SJSA1 (cell line): ENCODE measurements at regions not wholly inside any gene's neighbourhood (a gene's known extent, or its start where the extent isn't known, plus 50 kb on each side); places are given as distances from the start of the nearest gene placed in this dataset.

ENCODE experiments used
- DNase-seq, 2 experiments: peaks; one replicate each; pipeline ENCODE4 v3.0.0-alpha.2; 2015 to 2020; ENCODE audit warnings: low spot score in 2 of 2, low read depth in 1 of 2
- H3K27ac ChIP-seq: fragments of 250-450 bp; sonication (Bioruptor Pico); 2 replicates; pipeline ENCODE4 v1.5.1; 2020; ENCODE audit warnings: mild to moderate bottlenecking, moderate library complexity
- H3K27me3 ChIP-seq: fragments of 250-450 bp; sonication (Bioruptor Pico); replicated peaks from 2 replicates; pipeline ENCODE4 v1.5.1; 2020; ENCODE audit warnings: mild to moderate bottlenecking, moderate library complexity
- H3K36me3 ChIP-seq: fragments of 250-450 bp; sonication (Bioruptor Pico); 2 replicates; pipeline ENCODE4 v1.5.1; 2020; ENCODE audit warnings: mild to moderate bottlenecking
- H3K4me1 ChIP-seq: fragments of 250-450 bp; sonication (Bioruptor Pico); replicated peaks from 2 replicates; pipeline ENCODE4 v1.6.1; 2021; ENCODE audit warnings: mild to moderate bottlenecking
- H3K4me3 ChIP-seq: fragments of 250-450 bp; sonication (Bioruptor Pico); 2 replicates; pipeline ENCODE4 v1.5.1; 2020; ENCODE audit warnings: mild to moderate bottlenecking
- H3K9me3 ChIP-seq: fragments of 250-450 bp; sonication (Bioruptor Pico); replicated peaks from 2 replicates; pipeline ENCODE4 v1.5.1; 2020; ENCODE audit warnings: mild to moderate bottlenecking

DNA sequence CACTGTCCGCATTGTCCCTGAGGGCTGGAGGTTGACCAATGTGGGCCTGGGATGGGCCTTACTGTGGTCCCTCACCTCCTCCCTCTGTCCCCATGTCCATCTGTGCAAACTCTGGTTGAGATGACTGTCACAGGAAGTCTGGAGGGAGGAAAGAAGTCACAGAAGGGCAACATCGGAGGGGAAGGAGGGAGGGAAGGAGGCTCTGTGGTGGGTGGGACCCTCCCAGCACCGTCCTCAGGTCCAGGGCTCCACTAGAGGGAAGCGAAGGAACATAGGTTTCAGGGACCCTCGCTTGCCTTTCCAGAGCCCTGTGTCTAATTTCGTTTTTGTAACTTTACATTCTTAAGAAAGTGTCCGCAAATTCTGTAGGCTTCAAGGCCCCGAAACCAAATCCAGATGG, 111.3 kb upstream of the SLC44A3 start:
- H3K4me3 ChIP-seq = no peak overlapping the region
- DNase-seq = no peak
- no peaks in the 10 kb centered on the region for H3K27me3 ChIP-seq
- H3K36me3 ChIP-seq = no peaks in the 10 kb centered on the region
- peak overlapping the region; percentile 27 for H3K27ac ChIP-seq
- no peaks in the 10 kb centered on the region for H3K9me3 ChIP-seq
- peaks cover 75% of the 10 kb centered on the region for H3K4me1 ChIP-seq

- Histone ChIP-seq H3K27me3 (no peaks in the 10 kb centered on the region), H3K36me3 (no peaks in the 10 kb centered on the region), H3K4me1 (peaks cover 69% of the 10 kb centered on the region), H3K9me3 (no peaks in the 10 kb centered on the region), H3K27ac (peak overlapping the region; percentile 27), H3K4me3 (no peak overlapping the region)
- DNase-seq = no peak
These were observed 111.9 kb upstream of the SLC44A3 start for GRCh38 chr1:94708299-94708685.

GRCh38 chr1:94707321-94708298, 112.5 kb upstream of the SLC44A3 start:
- Histone ChIP-seq H3K27me3 (no peaks in the 10 kb centered on the region), H3K4me1 (peaks cover 67% of the 10 kb centered on the region), H3K27ac (peak overlapping the region; percentile 70), H3K4me3 (no peak overlapping the region), H3K36me3 (no peaks in the 10 kb centered on the region), H3K9me3 (no peaks in the 10 kb centered on the region)
- DNase-seq = peak; percentile 76 to 83

- Histone ChIP-seq H3K9me3 (no peaks in the 10 kb centered on the region), H3K4me3 (no peak overlapping the region), H3K27me3 (no peaks in the 10 kb centered on the region), H3K36me3 (no peaks in the 10 kb centered on the region), H3K4me1 (peaks cover 66% of the 10 kb centered on the region), H3K27ac (peak overlapping the region; percentile 67)
- DNase-seq = peak; percentile 77 to 80
These were observed 117.7 kb upstream of the SLC44A3 start for GRCh38 chr1:94702442-94702815.

DNA sequence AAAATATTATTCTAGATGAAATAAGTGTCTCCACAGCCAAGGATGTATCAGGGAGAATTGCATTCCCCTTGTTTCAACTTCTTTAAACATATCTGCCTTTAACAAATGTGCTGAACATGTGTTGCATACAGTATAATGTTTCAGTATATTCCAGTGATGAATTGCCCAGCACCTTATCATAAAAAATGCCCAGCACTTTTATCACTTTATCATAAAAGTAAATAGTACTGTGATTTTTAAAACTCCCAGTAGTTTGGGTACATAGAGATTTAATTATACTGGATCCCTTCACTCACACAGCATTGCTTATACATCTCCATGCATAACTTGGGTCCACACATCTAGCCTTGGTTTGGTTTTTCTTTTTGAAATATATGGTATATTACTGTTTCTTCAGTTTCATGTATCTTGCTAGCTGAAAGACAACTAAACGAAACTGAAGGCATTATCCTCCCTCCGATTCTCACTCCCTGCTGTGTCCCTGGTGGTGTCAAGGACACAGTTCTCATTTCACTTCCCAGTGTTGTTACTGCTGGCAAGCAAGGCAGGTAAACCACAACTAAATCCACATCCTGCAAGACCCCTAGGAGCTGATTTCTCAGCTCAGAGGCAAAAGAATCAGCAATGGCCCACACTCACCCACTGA, 118.2 kb upstream of the SLC44A3 start:
- Histone ChIP-seq H3K9me3 (no peaks in the 10 kb centered on the region), H3K4me3 (no peak overlapping the region), H3K36me3 (no peaks in the 10 kb centered on the region), H3K27me3 (no peaks in the 10 kb centered on the region), H3K4me1 (peaks cover 61% of the 10 kb centered on the region), H3K27ac (peak overlapping the region; percentile 67)
- DNase-seq = no peak

DNA sequence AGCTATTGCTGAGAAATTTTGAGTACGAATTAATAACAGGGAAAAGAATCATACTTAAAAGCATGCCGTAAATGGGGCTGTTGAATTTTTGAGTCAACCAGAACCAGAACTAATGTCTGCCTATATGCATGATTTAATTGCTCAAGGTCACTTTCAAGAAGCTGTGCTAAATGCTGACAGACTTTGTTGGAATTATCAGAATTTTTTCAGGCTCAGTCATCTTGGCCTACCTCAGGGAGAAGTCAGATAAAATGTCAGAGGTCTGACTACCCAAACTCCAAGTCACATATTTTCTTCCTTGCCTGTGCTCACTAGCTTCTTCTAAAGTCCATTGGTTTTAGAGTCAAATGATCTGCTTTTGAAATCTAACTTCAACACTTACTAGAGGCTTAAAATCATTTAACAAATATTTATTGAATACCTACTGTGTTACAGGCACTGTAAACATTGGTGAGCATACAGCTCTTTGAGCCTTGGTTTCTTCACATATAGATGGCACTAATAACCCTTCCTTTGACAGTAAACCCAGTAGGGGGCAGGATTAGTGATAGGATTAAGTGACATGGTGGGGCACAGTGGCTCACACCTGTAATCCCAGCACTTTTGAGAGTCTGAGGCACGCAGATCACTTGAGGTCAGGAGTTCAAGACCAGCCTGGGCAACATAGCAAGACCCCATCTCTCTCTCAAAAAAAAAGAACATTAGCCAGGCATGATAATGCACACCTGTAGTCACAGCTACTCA, 121.2 kb upstream of the SLC44A3 start:
- Histone ChIP-seq H3K27ac (peak overlapping the region; percentile 74), H3K27me3 (no peaks in the 10 kb centered on the region), H3K9me3 (no peaks in the 10 kb centered on the region), H3K4me3 (no peak overlapping the region), H3K4me1 (peaks cover 44% of the 10 kb centered on the region), H3K36me3 (no peaks in the 10 kb centered on the region)
- peak in 1 of 2 experiments; percentile 58 for DNase-seq

GRCh38 chr1:94698356-94698755, 121.8 kb upstream of the SLC44A3 start:
- Histone ChIP-seq H3K4me1 (peaks cover 44% of the 10 kb centered on the region), H3K36me3 (no peaks in the 10 kb centered on the region), H3K27ac (peak overlapping the region; percentile 74), H3K9me3 (no peaks in the 10 kb centered on the region), H3K4me3 (no peak overlapping the region), H3K27me3 (no peaks in the 10 kb centered on the region)
- DNase-seq = peak in 1 of 2 experiments; percentile 56

GRCh38 chr1:94697839-94698238, 122.3 kb upstream of the SLC44A3 start:
- Histone ChIP-seq H3K4me3 (no peak overlapping the region), H3K9me3 (no peaks in the 10 kb centered on the region), H3K27me3 (no peaks in the 10 kb centered on the region), H3K4me1 (peaks cover 42% of the 10 kb centered on the region), H3K36me3 (no peaks in the 10 kb centered on the region), H3K27ac (peak overlapping the region; percentile 74)
- DNase-seq = no peak

DNA sequence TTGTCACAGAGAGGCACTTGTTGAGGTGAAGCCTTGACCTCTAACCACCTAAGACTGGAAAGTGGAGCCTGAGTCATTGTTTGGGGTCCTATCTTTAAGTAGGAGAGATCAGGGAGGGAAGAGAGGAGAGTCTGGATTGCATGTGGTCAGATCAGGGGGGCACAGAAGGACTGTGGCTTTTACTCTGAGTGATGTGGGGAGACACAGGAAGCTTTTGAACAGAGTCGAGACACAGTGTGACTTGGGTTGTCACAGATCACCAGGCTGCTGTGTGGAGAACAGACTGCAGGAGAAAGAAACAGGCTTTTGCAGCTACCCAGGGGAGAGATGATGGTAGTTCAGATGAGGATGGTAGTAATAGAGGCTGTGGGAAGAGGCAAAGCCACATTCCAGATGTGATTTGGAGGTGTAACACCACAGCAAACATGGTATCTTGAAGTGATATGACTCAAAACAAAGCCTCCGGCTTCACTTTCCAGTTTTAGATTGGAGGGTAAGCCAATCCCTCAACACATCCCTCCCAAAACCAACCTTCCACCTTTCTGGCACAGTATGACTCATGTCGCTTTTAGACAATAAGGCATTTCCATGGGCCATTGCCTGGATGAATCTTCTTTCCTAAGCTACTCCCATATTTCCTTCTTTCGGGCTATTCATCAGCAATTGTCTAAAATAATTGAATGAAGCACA, 125.8 kb upstream of the SLC44A3 start:
- Histone ChIP-seq H3K4me3 (no peak overlapping the region), H3K9me3 (no peaks in the 10 kb centered on the region), H3K27ac (no peak overlapping the region), H3K4me1 (peaks cover 27% of the 10 kb centered on the region), H3K27me3 (no peaks in the 10 kb centered on the region), H3K36me3 (no peaks in the 10 kb centered on the region)
- DNase-seq = no peak

DNA sequence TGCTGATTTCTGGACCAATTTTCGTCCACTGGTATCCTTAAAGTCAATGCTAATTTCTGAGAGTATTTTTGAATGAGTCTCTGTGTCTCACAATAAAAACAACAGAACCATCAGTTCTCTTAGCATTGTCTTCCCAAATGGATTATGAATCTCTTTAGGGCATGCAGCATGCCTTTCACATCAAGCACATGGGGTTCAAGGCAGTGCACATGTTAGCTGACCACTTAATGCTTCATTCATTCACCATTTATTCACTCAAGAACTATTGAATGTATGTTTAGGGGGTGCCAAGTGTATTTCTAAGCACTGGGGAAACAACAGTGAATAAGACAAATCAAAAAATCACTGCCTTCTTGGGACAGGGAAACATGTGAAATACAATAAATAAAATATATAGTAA, 126.7 kb upstream of the SLC44A3 start:
- Histone ChIP-seq H3K9me3 (no peaks in the 10 kb centered on the region), H3K27ac (no peak overlapping the region), H3K36me3 (no peaks in the 10 kb centered on the region), H3K4me3 (no peak overlapping the region), H3K4me1 (peaks cover 20% of the 10 kb centered on the region), H3K27me3 (no peaks in the 10 kb centered on the region)
- no peak for DNase-seq

DNA sequence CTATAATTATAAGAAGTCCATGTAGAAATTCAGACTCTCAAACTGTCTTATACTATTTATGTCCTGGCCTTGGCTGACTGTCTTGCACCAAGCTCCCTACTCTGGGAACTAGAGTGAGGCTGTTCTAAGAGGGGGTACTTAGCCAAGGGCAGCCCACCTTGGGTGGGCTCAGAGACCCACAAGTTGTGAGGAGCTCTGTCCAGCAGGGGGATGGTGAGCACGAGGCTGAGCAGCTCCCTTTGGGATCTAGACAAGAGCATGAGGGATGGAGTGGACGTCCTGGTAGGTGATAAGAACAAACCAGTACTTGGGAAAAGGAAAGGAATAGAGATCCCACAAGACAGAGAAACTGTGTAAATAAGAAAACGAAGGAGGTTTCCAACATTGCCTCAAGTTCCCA, 127.1 kb upstream of the SLC44A3 start:
- Histone ChIP-seq H3K27me3 (no peaks in the 10 kb centered on the region), H3K27ac (no peak overlapping the region), H3K36me3 (no peaks in the 10 kb centered on the region), H3K4me1 (peaks cover 16% of the 10 kb centered on the region), H3K9me3 (no peaks in the 10 kb centered on the region), H3K4me3 (no peak overlapping the region)
- no peak for DNase-seq

GRCh38 chr1:94688646-94689045, 131.5 kb upstream of the SLC44A3 start:
- Histone ChIP-seq H3K4me3 (no peak overlapping the region), H3K4me1 (peaks cover 23% of the 10 kb centered on the region), H3K9me3 (no peaks in the 10 kb centered on the region), H3K27me3 (no peaks in the 10 kb centered on the region), H3K27ac (no peak overlapping the region), H3K36me3 (no peaks in the 10 kb centered on the region)
- no peak for DNase-seq

DNA sequence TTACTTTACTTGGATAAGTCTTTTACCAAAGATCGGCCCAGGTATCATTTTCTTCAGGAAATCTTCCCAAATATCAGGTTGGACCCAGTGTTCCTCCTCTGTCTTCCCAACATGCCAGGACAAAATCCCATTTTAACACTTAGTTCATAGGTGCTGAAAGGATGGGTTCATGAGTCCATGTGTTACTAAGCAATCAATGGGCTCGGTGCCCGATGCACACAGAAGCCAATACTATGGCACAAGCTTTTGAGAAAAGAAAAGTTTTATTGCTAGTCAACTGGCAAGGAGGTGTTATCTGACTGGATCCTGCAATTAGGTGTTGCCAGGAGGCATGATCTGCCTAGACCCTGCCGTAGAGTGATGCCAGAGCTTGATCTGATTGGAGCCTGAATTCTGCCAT, 133.3 kb upstream of the SLC44A3 start:
- no peak overlapping the region for H3K27ac ChIP-seq
- H3K27me3 ChIP-seq = no peaks in the 10 kb centered on the region
- H3K36me3 ChIP-seq = no peaks in the 10 kb centered on the region
- no peak for DNase-seq
- no peak overlapping the region for H3K4me3 ChIP-seq
- H3K9me3 ChIP-seq = no peaks in the 10 kb centered on the region
- peaks cover 34% of the 10 kb centered on the region for H3K4me1 ChIP-seq
